Inflammatory macrophage (primary cell): ENCODE measurements at regions not wholly inside any gene's neighbourhood (a gene's known extent, or its start where the extent isn't known, plus 50 kb on each side); places are given as distances from the start of the nearest gene placed in this dataset.

Source experiments
- DNase-seq, 2 donors: peaks; one replicate each; pipeline ENCODE4 v3.0.0-alpha.2; 2020 to 2022

- DNase-seq = no peak
Measured at GRCh38 chr12:94070520-94070919, 77.9 kb upstream of the PLXNC1 start.

GRCh38 chr12:94071258-94071657, 77.1 kb upstream of the PLXNC1 start:
- DNase-seq = no peak

- DNase-seq = no peak
Measured at GRCh38 chr12:94073441-94074051, 74.8 kb upstream of the PLXNC1 start.

- DNase-seq = no peak
Measured at GRCh38 chr12:94074216-94074979, 74.0 kb upstream of the PLXNC1 start.

DNA sequence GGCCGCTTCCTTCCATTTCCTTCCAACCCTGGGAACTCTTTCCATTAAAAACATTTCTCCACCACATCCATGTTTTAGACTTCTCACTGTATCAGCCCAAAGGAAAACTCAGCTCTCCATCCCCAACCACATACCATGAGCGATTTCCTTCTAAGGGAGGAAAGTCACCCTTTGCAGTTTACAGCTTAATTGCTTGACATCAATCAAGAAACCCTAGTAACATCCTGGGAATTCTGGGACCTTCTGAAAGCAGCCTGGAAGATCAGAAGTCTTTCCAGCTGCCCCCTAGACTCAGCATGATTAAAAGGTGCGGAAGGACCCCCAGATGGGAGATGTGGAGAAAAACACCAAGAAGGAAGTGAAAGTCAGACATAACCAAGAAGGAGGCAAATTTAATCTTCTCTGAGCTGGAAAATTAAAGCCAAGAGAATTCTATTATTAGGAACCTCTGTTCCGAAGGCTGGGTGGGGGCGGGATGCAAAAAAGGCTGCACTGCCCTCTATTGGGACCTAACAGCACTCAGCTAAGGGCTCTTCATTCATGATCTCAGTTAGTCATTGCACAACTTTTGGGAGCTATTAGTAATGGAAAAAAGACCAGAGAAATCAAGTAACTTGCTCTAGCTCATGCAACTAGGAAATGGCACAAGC, 73.3 kb upstream of the PLXNC1 start:
- DNase-seq = peak; percentile 79 to 89

DNA sequence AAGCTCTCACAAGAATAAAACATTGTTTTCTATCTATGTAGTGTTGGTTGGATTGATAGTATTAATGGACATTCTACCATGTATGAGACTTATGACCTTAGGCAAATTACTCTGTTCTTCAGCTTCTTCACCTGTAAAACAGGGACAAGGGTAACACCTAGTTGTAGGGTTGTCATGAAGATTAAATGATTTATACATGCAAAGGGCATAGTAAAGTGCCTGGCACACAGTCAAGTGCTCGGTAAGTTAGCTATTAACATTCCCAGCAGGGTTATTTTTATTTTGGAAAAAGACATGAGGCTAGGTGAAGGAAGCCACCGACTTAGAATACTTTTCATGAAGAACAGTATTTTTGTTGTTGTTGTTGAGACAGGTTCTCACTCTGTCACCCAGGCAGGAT, 71.2 kb upstream of the PLXNC1 start:
- DNase-seq = no peak

- no peak for DNase-seq
Measured at GRCh38 chr12:94078138-94078723, 70.1 kb upstream of the PLXNC1 start.

- DNase-seq = no peak
Measured at GRCh38 chr12:94078736-94079509, 69.5 kb upstream of the PLXNC1 start.

GRCh38 chr12:94079566-94080340, 68.6 kb upstream of the PLXNC1 start:
- no peak for DNase-seq

DNA sequence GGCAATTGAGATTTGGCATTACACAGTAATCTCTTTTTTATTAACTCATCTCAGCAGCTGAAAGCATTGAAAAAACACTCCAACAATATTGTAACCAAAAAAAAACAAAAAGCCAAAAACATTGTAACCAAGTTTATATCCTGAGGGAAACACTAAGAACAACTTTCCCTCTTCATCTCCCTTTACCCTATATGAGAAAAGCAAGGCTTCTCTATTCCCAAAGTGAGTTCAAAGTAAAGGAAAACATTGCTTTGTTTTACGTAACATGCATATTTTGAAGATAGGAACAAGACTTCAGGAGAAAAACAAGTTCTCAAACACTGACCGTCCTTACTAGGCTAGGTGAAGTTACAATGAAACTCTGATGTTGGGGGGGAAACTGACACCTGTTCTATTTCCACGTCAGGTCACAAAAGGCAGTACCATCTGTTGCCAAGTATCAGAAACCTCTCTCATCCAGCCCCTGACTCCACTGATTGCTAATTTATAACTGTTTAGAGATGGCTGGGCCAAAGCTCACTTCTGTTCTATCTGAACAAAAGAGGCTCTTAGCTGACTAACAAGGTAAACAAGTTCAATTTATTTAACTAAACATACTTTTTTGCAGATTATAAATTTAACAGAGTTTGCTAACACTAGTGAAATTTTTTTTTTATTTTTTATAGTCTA, 67.9 kb upstream of the PLXNC1 start:
- no peak for DNase-seq

DNA sequence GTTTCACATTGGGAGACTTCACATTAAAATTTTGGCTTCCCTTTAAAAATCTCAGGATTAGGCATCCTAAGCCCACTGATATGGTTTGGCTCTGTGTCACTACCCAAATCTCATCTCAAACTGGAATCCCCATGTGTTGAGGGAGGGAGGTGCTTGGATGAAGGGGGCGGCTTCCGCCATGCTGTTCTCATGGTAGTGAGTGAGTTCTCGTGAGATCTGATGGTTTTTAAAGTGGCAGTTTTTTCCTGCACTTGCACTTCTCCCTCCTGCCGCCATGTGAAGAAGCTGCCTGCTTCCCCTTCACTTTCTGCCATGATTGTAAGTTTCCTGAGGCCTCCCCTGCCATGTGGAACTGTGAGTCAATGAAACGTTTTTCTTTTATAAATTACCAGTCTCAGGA, 65.7 kb upstream of the PLXNC1 start:
- no peak for DNase-seq

- no peak for DNase-seq
Measured at GRCh38 chr12:94089891-94090290, 58.5 kb upstream of the PLXNC1 start.

GRCh38 chr12:94091624-94092023, 56.8 kb upstream of the PLXNC1 start:
- DNase-seq = no peak

GRCh38 chr12:94092516-94093241, 55.7 kb upstream of the PLXNC1 start:
- no peak for DNase-seq

DNA sequence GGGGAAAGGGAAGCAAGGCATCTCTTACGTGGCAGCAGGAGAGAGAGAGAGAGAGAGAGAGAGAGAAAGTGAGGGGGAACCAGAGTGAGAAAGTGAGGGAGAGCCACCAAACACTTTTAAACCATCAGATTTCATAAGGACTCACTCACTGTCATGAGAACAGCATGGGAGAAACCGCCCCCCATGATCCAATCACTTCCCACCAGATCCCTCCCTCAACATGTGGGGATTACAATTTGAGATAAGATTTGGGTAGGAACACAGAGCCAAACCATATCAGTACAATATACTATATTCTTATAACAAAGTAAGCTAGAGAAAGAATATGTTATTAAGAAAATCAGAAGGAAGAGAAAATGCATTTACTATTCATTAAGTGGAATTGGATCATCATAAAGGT, 53.7 kb upstream of the PLXNC1 start:
- DNase-seq = no peak

DNA sequence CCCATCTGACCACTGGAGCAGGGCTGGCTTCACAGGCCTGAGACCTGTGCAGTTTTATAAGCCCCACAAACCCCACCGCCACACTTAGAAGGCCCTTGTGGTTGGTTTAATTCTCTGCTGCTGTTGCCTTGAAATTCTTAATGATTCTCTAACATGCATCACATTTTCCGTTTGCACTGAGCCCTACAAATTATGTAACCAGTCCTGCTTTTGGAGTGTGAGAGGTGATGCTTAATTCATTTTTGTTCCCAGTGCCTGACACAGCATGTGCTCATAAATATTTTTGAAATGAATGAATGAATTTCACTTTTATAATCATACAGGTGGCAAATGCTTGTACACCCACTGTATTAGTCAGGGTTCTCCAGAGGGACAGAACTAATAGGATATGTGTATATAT, 52.8 kb upstream of the PLXNC1 start:
- DNase-seq = no peak

- DNase-seq = no peak
Measured at GRCh38 chr12:94098466-94098865, 49.9 kb upstream of the PLXNC1 start.
